Tibial nerve (tissue), 4 donors: ENCODE measurements at regions not wholly inside any gene's neighbourhood (a gene's known extent, or its start where the extent isn't known, plus 50 kb on each side); places are given as distances from the start of the nearest gene placed in this dataset.
A peak's percentile ranks its signal among the peaks of the same experiment; 100 is the strongest.

Experiments used
- DNase-seq, 2 donors: peaks; one replicate each; pipeline ENCODE4 v3.0.0-alpha.2; 2019; ENCODE audit warnings: low spot score in 2 of 2
- H3K27ac ChIP-seq, 4 donors: fragments of 200-600 bp; sonication (generic) in 3 of 4; one replicate each; pipeline ENCODE4 v1.5.1; 2017 to 2019; ENCODE audit warnings: mild to moderate bottlenecking in 1 of 4
- H3K27me3 ChIP-seq, 2 donors: fragments of 200-600 bp; sonication (generic) in 1 of 2; one replicate each; pipeline versions ENCODE4 v1.5.1 to v1.6.0; 2017 to 2019
- H3K36me3 ChIP-seq, 3 donors: fragments of 200-600 bp; sonication (generic); one replicate each; pipeline ENCODE4 v1.5.1; 2018 to 2019
- H3K4me1 ChIP-seq, 4 donors: fragments of 200-600 bp; sonication (generic) in 3 of 4; one replicate each; pipeline ENCODE4 v1.5.1; 2017 to 2019
- H3K4me3 ChIP-seq, 4 donors: fragments of 200-600 bp; sonication (generic) in 3 of 4; one replicate each; pipeline ENCODE4 v1.5.1; 2017 to 2019; ENCODE audit warnings: mild to moderate bottlenecking in 1 of 4, moderate library complexity in 1 of 4
- H3K9me3 ChIP-seq, 4 donors: fragments of 200-600 bp; sonication (generic) in 3 of 4; one replicate each; pipeline ENCODE4 v1.5.1; 2017 to 2019
- CTCF ChIP-seq, 5 experiments: fragments of 200-600 bp in 3 of 5; fragments of 450-650 bp in 2 of 5; sonication (generic) in 3 of 5; IDR thresholded peaks; one replicate each; pipeline ENCODE4 v1.5.1; 2016 to 2019; ENCODE audit warnings: antibody characterized with exemption in 5 of 5, mild to moderate bottlenecking in 3 of 5, moderate library complexity in 2 of 5
- EP300 ChIP-seq, 2 donors: sonication (generic); formaldehyde crosslinking; IDR thresholded peaks; one replicate each; pipeline ENCODE4 v1.6.1; 2017; ENCODE audit warnings: antibody characterized with exemption in 2 of 2, mild to moderate bottlenecking in 1 of 2
- POLR2A ChIP-seq, 2 donors: fragments of 450-650 bp; IDR thresholded peaks; one replicate each; pipeline ENCODE4 v1.6.1; 2017; ENCODE audit warnings: antibody characterized with exemption in 2 of 2, mild to moderate bottlenecking in 2 of 2, moderate library complexity in 2 of 2
- WGBS, 2 donors: methylation state at CpG; one replicate each; pipeline ENCODE4 v1.1.5; 2018; 5-methylcytosine and 5-hydroxymethylcytosine counted together

- H3K4me3 ChIP-seq, result no peak overlapping the region
- no peak for DNase-seq
- no peaks in the 10 kb centered on the region for H3K9me3 ChIP-seq
- H3K36me3 ChIP-seq, result no peaks in the 10 kb centered on the region
- H3K27me3 ChIP-seq, result no peaks in the 10 kb centered on the region
- TF ChIP-seq CTCF (IDR thresholded peaks at IDR 0.05) (no peak), EP300 (IDR thresholded peaks at IDR 0.05) (no peak), POLR2A (IDR thresholded peaks at IDR 0.05) (no peak)
- H3K4me1 ChIP-seq, result peaks cover 0 to 6% (median 0%) of the 10 kb centered on the region in 4 donors
- WGBS, 2 donors, result 75 to 80% methylated on average over 7 of the region's 7 CpGs
- no peak overlapping the region for H3K27ac ChIP-seq
These were observed 412.7 kb downstream of the ETS1 start for GRCh38 chr11:128174465-128175291.

GRCh38 chr11:128172046-128172878 lies 415.1 kb downstream of the ETS1 start:
- TF ChIP-seq CTCF (IDR thresholded peaks at IDR 0.05) (peak; percentile 54 to 85 (median 68)), POLR2A (IDR thresholded peaks at IDR 0.05) (no peak)
- Histone ChIP-seq H3K36me3 (no peaks in the 10 kb centered on the region), H3K4me1 (peaks cover 0 to 6% (median 0%) of the 10 kb centered on the region in 4 donors), H3K4me3 (no peak overlapping the region), H3K27ac (peak overlapping the region in 1 of 4 donors; percentile 11), H3K27me3 (no peaks in the 10 kb centered on the region), H3K9me3 (no peaks in the 10 kb centered on the region)
- WGBS, 2 donors, result 27 to 32% methylated on average over 4 of the region's 4 CpGs
- peak; percentile 81 to 97 for DNase-seq

GRCh38 chr11:128171506-128171905 lies 415.9 kb downstream of the ETS1 start:
- WGBS, 2 donors, result 79 to 80% methylated on average over 4 of the region's 4 CpGs
- no peak overlapping the region for H3K4me3 ChIP-seq
- H3K27ac ChIP-seq, result no peak overlapping the region
- TF ChIP-seq POLR2A (IDR thresholded peaks at IDR 0.05) (no peak), EP300 (IDR thresholded peaks at IDR 0.05) (no peak), CTCF (IDR thresholded peaks at IDR 0.05) (no peak)
- no peaks in the 10 kb centered on the region for H3K9me3 ChIP-seq
- DNase-seq, result no peak
- H3K27me3 ChIP-seq, result no peaks in the 10 kb centered on the region
- no peaks in the 10 kb centered on the region for H3K36me3 ChIP-seq
- H3K4me1 ChIP-seq, result peaks cover 0 to 6% (median 0%) of the 10 kb centered on the region in 4 donors

GRCh38 chr11:128165572-128165971 lies 421.8 kb downstream of the ETS1 start:
- H3K4me3 ChIP-seq, result no peak overlapping the region
- DNase-seq, result no peak
- H3K36me3 ChIP-seq, result no peaks in the 10 kb centered on the region
- no peaks in the 10 kb centered on the region for H3K9me3 ChIP-seq
- H3K27me3 ChIP-seq, result no peaks in the 10 kb centered on the region
- H3K27ac ChIP-seq, result no peak overlapping the region
- 73% methylated on average over 4 of the region's 4 CpGs for WGBS, 2 donors
- TF ChIP-seq POLR2A (IDR thresholded peaks at IDR 0.05) (no peak), EP300 (IDR thresholded peaks at IDR 0.05) (no peak), CTCF (IDR thresholded peaks at IDR 0.05) (no peak)
- peaks cover 0 to 6% (median 2%) of the 10 kb centered on the region in 4 donors for H3K4me1 ChIP-seq
